ENCODE measurements at regions not wholly inside any gene's neighbourhood (a gene's known extent, or its start where the extent isn't known, plus 50 kb on each side); places are given as distances from the start of the nearest gene placed in this dataset.
"Not testable (repeated sequence)": the region's sequence is repeated elsewhere in the genome, so short reads cannot be mapped to it uniquely, and the experiment has no call there.

DNA sequence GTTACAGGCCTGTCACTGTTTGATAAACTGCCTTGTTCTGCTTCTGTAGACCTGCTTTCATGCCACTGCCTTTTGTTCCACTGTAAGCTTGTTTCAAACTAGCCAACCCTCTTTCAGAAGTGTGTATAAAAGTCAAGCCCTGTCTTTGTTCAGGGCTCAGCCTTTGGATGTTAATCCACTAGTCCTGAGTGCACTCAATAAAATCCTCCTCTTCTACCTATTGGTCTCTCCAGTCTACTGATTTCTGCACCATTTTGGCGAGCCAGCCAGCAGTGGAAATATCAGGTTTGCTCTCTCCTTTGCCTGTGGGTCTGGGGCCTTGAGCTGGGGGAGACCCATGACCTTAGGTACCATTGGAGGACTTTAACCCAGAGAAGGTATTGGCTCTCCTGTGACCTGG lies 901.6 kb upstream of the NDST4 start:
- no peak for DNase-seq

DNA sequence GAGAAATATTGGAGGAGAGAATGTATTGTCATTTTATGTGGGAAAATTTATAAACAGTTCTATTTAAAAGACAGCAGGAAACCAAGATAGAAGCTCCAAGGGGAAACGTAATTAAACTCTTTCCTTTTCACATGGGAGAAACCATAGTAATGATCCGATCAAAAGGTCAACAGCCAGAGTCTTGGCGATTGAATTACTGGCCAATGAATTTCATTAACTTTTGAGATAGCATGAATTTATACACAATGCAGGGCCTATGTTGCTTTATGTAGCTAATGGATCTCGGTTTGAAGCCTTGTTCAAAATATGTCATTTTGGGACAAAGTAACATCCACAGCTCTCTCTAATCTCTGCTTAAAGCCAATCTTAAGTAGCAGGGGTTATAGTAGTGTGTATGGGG lies 897.5 kb upstream of the NDST4 start:
- no peak for DNase-seq

DNA sequence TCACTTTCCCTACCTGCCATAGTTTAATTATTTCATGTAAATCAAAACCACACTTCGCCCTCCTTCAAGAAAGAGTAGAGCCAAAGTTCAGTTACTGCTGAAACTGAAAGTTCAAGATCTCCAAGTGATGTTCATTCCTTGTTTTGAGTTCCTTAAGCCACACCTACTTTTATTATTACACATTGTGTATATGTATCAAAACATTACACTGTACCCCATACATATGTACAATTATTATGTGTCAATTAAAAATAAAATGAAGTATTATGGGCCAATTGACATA lies 892.3 kb upstream of the NDST4 start:
- DNase-seq = no peak

DNA sequence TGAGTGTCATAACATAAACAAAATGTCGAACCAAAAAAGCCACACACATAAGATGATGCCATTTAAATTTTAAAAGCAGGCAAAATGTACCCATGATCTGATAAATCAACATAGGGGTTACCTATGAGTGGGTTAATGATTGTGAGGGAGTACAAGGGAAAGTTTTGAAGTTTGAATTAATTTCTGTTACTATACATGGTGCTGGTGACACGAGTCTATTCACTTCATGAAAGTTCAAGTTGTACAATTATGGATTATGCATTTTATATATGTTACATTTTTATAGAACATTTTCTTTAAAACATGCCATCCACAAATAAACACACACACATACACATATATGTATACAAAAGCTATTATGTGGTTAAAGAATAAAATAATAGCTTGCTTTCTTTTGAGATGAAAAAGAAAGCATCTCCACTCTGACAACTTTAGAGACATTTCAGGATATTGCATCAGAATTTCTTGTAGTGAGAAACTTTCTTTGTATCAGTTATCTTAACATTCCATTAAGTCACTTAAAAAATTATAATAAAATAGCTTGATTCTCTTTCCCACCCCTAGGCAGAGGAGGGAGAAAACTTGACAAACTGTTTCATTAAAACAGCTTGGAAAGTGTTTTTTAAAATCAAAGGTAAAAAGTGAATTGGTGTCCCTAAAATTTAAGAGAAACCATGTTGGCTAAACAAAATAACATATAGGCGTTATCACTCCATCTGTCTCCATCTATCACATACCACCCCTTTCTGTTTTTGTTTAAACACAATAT lies 891.8 kb upstream of the NDST4 start:
- DNase-seq = no peak

DNA sequence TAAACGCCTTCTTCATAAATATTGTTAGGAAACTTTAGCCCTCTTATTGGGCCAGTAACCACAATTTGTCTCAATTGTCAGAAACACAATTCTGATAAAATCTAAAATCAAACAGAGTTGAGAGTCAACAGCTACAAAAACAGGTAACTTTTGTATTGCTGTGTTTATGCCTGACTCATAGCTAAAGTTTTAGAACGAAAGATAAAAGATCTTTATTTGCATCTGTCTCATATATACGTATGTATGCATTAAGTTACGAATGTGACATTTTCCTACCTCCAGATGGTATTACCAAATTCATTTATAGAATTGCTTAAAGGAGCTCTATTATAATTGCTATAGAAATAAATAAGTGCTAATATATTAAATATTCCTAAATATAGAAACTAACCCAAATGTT lies 887.9 kb upstream of the NDST4 start:
- no peak for DNase-seq

DNA sequence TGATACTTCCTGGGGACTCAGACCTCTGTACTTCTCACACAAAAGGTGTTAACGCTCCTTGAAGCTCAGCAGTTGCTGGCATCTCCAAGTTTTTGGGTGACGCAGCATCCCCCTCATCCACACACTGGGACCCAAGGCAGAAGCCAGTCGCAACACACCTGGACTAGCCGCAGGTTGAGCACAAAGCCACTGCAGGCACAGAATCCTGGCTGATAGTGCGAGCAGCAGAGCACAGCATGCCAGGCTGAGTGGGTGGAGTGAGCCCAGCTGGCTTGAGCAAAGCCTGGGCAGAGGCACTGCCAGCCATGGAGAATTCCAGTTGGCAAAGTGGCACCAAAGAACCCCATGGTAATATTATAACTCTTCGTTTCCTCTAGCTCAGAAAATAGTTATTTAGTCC lies 873.2 kb upstream of the NDST4 start:
- DNase-seq = no peak

DNA sequence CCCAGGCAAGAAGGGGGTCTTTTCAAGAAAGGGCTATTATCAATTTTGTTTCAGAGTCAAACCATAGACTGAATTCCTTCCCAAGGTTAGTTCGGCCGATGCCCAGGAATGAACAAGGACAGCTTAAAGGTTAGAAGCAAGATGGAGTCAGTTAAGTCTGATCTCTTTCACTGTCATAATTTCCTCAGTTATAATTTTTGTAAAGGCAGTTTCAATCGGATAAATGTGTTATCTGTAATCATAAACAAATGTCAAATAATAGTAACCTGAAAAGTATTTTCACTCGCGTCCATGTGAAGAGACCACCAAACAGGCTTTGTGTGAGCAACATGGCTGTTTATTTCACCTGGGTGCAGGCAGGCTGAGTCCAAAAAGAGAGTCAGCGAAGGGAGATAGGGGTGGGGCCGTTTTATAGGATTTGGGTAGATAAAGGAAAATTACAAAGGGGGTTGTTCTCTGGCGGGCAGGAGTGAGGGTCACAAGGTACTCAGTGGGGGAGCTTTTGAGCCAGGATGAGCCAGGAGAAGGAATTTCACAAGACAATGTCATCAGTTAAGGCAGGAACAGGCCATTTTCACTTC lies 862.1 kb upstream of the NDST4 start:
- DNase-seq = not testable (repeated sequence)

DNA sequence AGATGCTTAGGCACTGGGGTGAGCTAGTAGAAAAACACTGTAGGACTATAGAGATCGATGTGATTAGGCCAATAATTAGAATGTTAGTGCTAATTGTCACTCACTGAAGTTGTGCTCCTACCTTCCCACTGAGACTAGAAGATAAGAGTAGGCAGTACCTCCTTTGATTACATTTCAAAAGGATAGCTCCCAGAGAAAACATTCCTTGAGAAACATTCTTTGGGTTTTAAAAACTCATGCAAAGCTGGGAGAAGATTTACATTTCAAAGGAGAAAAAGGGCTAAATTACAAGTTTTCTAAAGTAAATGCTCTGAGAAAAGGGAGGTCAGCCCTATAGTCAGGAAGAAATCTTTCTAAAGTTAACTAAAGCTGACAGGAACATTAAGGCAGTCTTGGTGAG lies 860.3 kb upstream of the NDST4 start:
- DNase-seq = no peak

DNA sequence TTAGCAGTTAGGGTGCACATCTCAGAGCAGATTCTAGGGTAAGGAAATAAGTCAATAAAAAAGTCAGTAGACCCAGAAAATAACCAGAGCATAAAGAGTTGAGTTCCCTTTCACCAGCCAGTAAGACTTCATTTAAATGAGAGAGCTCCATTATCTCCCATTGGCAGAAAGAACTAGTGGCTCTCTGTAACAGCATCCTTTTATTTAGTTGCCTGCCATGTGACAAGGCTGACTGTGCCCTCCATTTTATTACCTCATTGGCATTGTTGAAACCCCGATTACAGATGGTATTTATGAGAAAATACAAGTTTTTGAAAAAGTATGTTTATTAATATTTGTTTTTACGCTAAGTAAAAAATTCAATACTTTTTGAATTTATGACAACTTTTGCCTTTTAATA lies 859.5 kb upstream of the NDST4 start:
- no peak for DNase-seq

DNA sequence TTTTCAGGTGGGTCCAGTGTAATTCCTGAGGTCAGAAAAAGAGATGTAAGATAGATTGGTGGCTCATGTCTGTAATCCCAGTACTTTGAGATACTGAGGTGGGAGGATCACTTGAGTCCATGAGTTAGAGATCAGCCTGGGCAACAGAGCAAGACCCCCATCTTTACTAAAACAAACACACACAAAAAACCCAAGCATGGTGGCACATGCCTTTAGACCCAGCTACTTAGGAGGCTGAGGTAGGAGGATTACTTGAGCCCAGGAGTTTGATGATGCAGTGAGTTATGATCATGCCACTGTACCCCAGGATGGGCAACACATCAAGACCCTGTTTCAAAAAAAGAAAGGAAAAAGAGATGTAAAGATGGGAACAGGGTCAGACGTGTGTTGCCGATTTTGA lies 857.4 kb upstream of the NDST4 start:
- DNase-seq = no peak

DNA sequence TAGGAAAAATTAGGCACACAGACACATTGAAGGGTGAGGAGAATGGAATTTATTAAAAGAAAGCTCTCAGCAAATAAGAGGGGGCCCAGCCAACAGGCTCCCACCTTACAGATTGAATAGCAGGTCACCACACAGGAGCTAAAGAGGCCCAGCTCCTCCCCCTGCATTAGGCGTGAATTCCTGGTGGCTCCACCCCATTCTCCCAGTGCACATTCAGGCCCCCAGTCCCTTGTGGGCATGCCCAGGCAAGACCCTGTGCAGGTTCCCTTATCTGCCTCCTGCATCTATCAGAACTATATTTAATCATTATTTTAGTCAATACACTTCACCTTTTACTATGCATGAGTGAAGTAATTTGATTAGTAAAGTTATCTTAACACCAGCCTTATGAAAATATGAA lies 856.3 kb upstream of the NDST4 start:
- DNase-seq = no peak

DNA sequence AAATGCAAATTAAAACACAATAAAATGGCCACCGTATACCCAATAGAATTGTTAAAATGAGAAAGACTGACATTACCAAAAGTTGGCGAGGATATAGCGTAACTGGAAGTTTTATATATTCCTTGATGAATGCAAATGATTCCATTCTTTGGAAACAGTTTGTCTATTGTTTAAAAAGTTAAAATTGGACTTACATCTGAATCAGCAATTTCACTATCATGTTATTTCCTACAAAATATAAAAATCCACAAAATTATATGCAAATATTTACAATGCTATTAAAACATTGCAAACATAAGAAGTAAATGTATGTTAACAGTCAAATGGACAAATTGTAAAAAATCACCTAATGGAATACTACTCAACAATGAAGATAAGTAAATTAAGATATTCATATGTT lies 852.2 kb upstream of the NDST4 start:
- DNase-seq = no peak

DNA sequence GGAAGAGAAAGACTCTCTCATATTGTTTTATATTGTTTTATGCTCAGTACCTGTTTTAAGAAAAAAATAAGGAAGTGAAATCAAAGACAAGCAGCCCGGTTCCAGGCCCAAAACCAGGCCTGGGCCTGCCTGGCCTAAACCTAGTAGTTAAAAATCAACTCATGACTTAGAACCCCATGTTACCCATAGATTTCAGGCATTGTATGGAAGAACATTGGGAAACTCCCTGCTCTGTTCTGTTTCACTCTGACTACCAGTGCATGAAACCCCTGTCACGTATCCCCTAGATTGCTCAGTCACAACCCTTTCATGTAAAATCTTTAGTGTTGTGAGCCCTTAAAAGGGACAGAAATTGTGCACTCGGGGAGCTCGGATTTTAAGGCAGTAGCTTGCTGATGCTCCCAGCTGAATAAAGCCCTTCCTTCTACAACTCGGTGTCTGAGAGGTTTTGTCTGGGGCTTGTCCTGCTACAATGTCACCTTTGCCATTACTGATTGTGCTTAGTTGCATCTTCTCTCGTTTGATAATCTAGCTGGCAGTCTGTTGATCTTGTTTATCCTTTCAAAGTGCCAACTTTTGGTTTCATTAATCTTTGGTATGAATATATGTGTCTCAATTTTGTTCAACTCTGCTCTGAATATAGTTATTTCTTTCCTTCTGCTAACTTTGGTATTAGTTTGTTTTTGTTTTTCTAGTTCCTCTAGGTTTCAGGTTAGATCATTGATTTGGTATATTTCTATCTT lies 842.8 kb upstream of the NDST4 start:
- DNase-seq = not testable (repeated sequence)

DNA sequence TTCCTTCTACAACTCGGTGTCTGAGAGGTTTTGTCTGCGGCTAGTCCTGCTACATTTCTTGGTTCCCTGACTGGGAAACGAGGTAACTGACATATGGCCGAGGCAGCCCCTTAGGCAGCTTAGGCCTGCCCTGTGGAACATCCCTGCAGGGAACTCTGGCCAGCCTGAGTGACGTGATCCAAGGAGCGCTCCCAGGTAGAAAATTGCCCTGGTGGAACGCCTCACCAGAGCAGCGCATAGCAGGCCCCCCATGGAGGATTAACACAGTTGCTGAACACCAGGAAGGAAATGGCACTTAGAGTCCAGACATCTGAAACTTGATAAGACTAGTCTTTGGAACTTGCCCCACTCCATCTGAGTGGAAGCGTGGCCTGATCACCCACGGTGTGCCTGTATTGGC lies 837.4 kb upstream of the NDST4 start:
- DNase-seq = no peak

DNA sequence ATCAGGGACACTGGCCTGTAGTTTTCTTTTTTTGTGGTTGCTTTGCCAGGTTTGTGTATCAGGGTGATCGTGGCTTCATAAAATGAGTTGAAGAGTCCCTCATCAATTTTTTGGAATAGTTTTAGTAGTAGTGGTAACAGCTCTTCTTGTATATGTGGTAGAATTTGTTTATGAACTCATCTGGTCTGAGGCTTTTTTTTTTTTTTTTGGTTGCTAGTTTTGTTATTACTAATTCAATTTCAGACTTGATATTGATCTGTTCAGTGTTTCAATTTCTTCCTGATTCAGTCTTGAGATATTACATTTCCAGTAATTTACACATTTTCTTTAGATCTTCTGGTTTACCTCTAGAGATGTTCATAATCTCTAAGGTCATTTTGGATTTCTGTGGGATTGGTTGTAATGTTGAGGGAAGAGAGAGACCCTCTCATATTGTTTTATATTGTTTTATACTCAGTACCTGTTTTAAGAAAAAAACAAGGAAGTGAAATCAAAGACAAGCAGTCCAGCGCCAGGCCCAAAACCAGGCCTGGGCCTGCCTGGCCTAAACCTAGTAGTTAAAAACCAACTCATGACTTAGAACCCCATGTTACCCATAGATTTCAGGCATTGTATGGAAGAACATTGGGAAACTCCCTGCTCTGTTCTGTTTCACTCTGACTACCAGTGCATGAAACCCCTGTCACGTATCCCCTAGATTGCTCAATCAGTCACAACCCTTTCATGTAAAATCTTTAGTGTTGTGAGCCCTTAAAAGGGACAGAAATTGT lies 836.7 kb upstream of the NDST4 start:
- DNase-seq = not testable (repeated sequence)

DNA sequence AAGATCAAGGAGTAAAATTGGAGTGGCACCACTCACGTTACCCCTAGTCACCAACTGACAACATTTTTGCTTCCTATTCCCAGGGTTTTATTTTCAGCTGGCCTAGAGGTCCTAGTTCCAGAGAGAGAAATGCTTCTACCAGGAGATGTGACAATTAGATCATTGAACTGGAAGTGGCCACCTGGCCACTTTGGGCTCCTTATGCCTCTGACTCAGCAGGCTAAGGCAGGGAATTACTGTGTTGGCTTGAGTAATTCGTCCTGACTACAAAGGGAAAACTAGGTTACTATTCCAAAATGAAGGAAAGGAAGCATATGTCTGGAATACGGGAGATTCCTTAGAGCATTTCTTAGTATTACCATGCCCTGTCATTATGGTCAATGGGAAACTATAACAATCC lies 831.6 kb upstream of the NDST4 start:
- no peak for DNase-seq

DNA sequence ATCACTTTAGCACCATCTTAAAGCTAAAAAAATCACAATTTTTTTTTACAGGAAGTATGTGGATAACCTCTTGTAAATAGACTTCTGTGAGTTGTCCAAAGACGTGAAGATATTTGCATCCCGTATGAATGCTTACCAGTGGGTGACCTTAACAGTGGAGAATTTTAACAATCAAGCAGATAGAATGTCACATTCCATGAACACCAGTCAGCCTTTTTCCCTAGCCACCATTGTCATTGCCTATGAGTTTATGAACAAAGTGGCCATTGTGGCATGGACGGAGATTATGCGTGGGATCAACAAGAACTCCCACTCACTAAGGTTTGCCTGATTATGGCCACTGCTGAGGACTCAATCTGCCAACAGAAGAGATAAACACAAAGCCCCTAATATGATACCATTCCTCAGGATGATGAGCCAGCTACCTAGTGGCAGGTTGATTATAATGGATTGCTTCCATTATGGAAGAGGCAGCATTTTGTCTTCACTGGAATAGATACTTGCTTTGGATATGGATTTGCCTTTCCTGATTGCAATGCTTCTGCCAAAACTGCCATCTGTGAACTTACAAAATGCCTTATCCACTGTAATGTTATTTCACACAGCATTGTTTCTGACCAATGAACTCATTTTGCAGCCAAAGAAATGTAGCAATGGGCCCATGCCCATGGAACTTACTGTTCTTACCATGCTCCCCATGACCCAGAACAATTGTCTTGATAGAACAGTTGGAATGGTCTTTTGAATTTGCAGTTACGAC lies 830.9 kb upstream of the NDST4 start:
- no peak for DNase-seq

DNA sequence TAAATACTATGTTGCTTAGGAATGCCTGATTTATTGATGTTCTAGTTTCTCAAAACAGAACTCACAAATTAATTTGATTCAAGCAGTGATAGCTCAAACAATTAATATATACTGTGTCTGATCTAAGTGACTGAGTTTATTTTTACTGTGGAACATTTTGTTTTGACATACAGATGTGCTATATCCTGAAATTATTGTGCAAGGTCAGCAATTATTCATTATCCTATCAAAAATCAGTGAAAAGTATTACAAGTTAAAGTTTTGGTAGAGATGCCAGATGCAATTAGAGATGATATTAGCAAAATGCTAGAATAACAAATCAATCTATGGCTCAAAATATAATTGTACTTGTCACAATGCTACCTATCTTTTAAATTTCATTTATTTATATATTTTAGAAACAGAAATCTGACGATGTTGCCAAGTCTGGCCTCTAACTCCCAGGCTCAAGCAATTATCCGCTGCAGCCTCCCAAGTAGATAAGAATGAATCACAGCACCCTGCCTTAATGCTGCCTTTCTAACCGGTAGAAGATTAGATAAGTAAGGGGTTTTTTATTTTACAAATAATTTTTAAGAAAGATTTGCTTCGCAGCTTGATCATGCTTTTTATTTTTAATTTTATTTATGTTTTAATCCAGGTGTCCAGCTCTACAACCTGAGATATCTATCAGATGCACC lies 825.5 kb upstream of the NDST4 start:
- no peak for DNase-seq

DNA sequence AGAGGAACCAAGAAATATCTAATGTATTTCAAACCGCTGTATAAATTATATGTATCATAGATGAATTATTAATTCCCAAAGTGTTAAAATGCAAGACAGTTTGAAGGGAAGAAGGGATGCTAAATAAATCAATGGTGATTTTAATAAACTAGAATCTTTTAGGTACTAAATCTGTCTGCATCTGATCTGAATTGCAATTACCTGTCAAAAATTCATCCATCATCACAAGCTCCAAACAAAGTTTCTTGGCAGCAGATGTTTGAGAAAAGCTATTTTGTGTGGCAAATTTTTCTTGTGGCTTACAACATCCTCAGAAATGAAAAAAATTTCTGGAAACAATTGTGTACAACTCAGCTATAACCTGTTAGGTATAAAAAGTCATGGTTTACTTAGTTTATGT lies 816.0 kb upstream of the NDST4 start:
- DNase-seq = no peak

DNA sequence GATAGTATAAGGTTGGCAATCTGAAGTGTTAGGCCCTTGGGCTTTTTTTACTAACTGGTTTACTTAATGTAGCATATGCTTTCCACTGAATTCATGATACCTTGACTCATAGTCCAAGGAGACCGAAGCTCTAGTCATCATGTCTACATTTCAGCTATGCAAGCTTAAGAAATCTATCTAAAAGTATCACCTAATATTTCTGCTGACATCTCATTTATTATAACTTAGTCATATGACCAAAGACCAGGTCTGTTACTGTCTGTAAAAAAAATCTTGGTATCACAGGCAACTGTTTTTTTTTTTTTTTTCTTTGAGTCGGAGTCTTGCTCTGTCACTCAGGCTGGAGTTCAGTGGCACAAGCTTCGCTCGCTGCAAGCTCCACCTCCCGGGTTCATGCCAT lies 814.0 kb upstream of the NDST4 start:
- no peak for DNase-seq

DNA sequence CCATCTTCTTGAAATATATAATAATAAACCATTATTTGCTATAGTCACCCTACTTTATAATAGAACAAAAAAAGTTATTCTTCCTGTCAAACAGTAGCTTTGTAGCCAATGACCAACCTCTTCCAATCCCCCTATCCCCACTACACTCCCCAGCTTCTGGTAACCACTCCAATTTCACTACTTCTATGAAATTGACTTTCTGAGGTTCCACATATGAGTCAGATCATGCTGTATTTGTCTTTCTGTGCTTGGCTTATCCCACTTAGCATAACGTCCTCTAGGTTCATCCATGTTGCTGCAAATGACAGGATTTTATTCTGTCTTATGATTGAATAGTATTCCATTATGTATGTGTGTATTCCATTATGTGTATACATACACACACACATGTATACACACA lies 809.7 kb upstream of the NDST4 start:
- no peak for DNase-seq

DNA sequence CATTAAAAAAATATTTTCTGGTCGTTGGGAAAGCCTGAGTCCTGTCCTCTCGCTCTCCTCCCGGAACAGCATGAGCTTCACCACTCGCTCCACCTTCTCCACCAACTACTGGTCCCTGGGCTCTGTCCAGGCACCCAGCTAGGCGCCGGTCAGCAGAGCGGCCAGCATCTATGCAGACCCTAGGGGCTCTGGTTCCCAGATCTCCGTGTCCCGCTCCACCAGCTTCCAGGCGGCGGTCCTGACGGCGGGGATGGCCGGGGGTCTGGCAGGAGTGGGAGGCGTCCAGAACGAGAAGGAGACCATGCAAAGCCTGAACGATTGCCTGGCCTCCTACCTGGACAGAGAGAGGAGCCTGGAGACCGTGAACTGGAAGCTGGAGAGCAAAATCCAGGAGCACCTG lies 807.2 kb upstream of the NDST4 start:
- no peak for DNase-seq
